ENCODE measurements at regions not wholly inside any gene's neighbourhood (a gene's known extent, or its start where the extent isn't known, plus 50 kb on each side); places are given as distances from the start of the nearest gene placed in this dataset.

- H3K9me3 Mint-ChIP-seq = peaks cover 0 to 6% (median 0%) of the 10 kb centered on the region in 3 donors
- CTCF ChIA-PET = no interaction called here
- H3K36me3 Mint-ChIP-seq = no peaks in the 10 kb centered on the region
- POLR2A ChIA-PET = no interaction called here
- H3K4me3 Mint-ChIP-seq = no peak overlapping the region
- WGBS (ENCODE audit: insufficient coverage) = no CpG with 5 or more reads among the region's 1 CpG
- Histone ChIP-seq H3K27ac (ENCODE audit: low read length) (no peak overlapping the region), H3K36me3 (ENCODE audit: control insufficient read depth in 2 of 2, extremely low read depth in 1 of 2, insufficient read depth in 1 of 2, low read length in 1 of 2) (no peaks in the 10 kb centered on the region), H3K4me1 (ENCODE audit: control insufficient read depth in 1 of 2, extremely low read depth in 1 of 2, insufficient read depth in 2 of 2, low read length in 2 of 2) (no peaks in the 10 kb centered on the region), H3K9me3 (no peaks in the 10 kb centered on the region), H3K4me3 (ENCODE audit: control insufficient read depth in 1 of 2, extremely low read depth in 1 of 2, low read length in 1 of 2) (no peak overlapping the region), H3K27me3 (replicated peaks in 1 of 2; ENCODE audit: control insufficient read depth in 2 of 2, extremely low read depth in 1 of 2, insufficient read depth in 2 of 2, low read length in 1 of 2) (no peaks in the 10 kb centered on the region)
- H3K4me1 Mint-ChIP-seq = no peaks in the 10 kb centered on the region
- no peak overlapping the region for H3K27ac Mint-ChIP-seq
- H3K27me3 Mint-ChIP-seq = peaks cover 0 to 4% of the 10 kb centered on the region in 2 donors
- no peak for ATAC-seq (replicated peaks in 1 of 4)
- DNase-seq = no peak
These were observed 186.7 kb upstream of the VEGFC start for GRCh38 chr4:176979416-176979815.

- Mint-ChIP-seq H3K4me1 (no peaks in the 10 kb centered on the region), H3K36me3 (no peaks in the 10 kb centered on the region), H3K27me3 (peaks cover 0 to 4% of the 10 kb centered on the region in 2 donors), H3K9me3 (peaks cover 0 to 6% (median 4%) of the 10 kb centered on the region in 3 donors), H3K27ac (no peak overlapping the region), H3K4me3 (no peak overlapping the region)
- Histone ChIP-seq H3K27me3 (replicated peaks in 1 of 2; ENCODE audit: control insufficient read depth in 2 of 2, extremely low read depth in 1 of 2, insufficient read depth in 2 of 2, low read length in 1 of 2) (no peaks in the 10 kb centered on the region), H3K4me1 (ENCODE audit: control insufficient read depth in 1 of 2, extremely low read depth in 1 of 2, insufficient read depth in 2 of 2, low read length in 2 of 2) (no peaks in the 10 kb centered on the region), H3K9me3 (no peaks in the 10 kb centered on the region), H3K4me3 (ENCODE audit: control insufficient read depth in 1 of 2, extremely low read depth in 1 of 2, low read length in 1 of 2) (no peak overlapping the region), H3K36me3 (ENCODE audit: control insufficient read depth in 2 of 2, extremely low read depth in 1 of 2, insufficient read depth in 1 of 2, low read length in 1 of 2) (no peaks in the 10 kb centered on the region), H3K27ac (ENCODE audit: low read length) (no peak overlapping the region)
- POLR2A ChIA-PET = no interaction called here
- CTCF ChIA-PET = no interaction called here
- ATAC-seq (replicated peaks in 1 of 4) (no peak), DNase-seq (no peak)
These were observed 188.4 kb upstream of the VEGFC start for GRCh38 chr4:176981074-176981473.

- H3K36me3 Mint-ChIP-seq = no peaks in the 10 kb centered on the region
- peaks cover 0 to 4% of the 10 kb centered on the region in 2 donors for H3K27me3 Mint-ChIP-seq
- POLR2A ChIA-PET = no interaction called here
- no peaks in the 10 kb centered on the region for H3K4me1 Mint-ChIP-seq
- H3K27me3 ChIP-seq (replicated peaks in 1 of 2; ENCODE audit: control insufficient read depth in 2 of 2, extremely low read depth in 1 of 2, insufficient read depth in 2 of 2, low read length in 1 of 2) = no peaks in the 10 kb centered on the region
- CTCF ChIA-PET = no interaction called here
- no peak overlapping the region for H3K27ac ChIP-seq (ENCODE audit: low read length)
- no peak overlapping the region for H3K27ac Mint-ChIP-seq
- no CpG with 5 or more reads among the region's 2 CpGs for WGBS (ENCODE audit: insufficient coverage)
- DNase-seq = no peak
- H3K4me3 Mint-ChIP-seq = no peak overlapping the region
- peaks cover 1 to 6% (median 4%) of the 10 kb centered on the region in 3 donors for H3K9me3 Mint-ChIP-seq
- H3K36me3 ChIP-seq (ENCODE audit: control insufficient read depth in 2 of 2, extremely low read depth in 1 of 2, insufficient read depth in 1 of 2, low read length in 1 of 2) = no peaks in the 10 kb centered on the region
- H3K4me1 ChIP-seq (ENCODE audit: control insufficient read depth in 1 of 2, extremely low read depth in 1 of 2, insufficient read depth in 2 of 2, low read length in 2 of 2) = no peaks in the 10 kb centered on the region
- no peak for ATAC-seq (replicated peaks in 1 of 4)
- H3K4me3 ChIP-seq (ENCODE audit: control insufficient read depth in 1 of 2, extremely low read depth in 1 of 2, low read length in 1 of 2) = no peak overlapping the region
- H3K9me3 ChIP-seq = no peaks in the 10 kb centered on the region
These were observed 188.8 kb upstream of the VEGFC start for GRCh38 chr4:176981551-176981950.

GRCh38 chr4:176988226-176988625 lies 195.5 kb upstream of the VEGFC start:
- Histone ChIP-seq H3K4me3 (ENCODE audit: control insufficient read depth in 1 of 2, extremely low read depth in 1 of 2, low read length in 1 of 2) (no peak overlapping the region), H3K4me1 (ENCODE audit: control insufficient read depth in 1 of 2, extremely low read depth in 1 of 2, insufficient read depth in 2 of 2, low read length in 2 of 2) (no peaks in the 10 kb centered on the region), H3K9me3 (no peaks in the 10 kb centered on the region), H3K27me3 (replicated peaks in 1 of 2; ENCODE audit: control insufficient read depth in 2 of 2, extremely low read depth in 1 of 2, insufficient read depth in 2 of 2, low read length in 1 of 2) (no peaks in the 10 kb centered on the region), H3K27ac (ENCODE audit: low read length) (no peak overlapping the region), H3K36me3 (ENCODE audit: control insufficient read depth in 2 of 2, extremely low read depth in 1 of 2, insufficient read depth in 1 of 2, low read length in 1 of 2) (no peaks in the 10 kb centered on the region)
- no peaks in the 10 kb centered on the region for H3K36me3 Mint-ChIP-seq
- ATAC-seq (replicated peaks in 1 of 4) = no peak
- no peak overlapping the region for H3K4me3 Mint-ChIP-seq
- H3K27me3 Mint-ChIP-seq = peaks cover 0 to 4% of the 10 kb centered on the region in 2 donors
- peaks cover 4 to 7% (median 4%) of the 10 kb centered on the region in 3 donors for H3K9me3 Mint-ChIP-seq
- no peak for DNase-seq
- no CpG with 5 or more reads among the region's 1 CpG for WGBS (ENCODE audit: insufficient coverage)
- POLR2A ChIA-PET = no interaction called here
- H3K27ac Mint-ChIP-seq = no peak overlapping the region
- CTCF ChIA-PET = no interaction called here
- no peaks in the 10 kb centered on the region for H3K4me1 Mint-ChIP-seq

- no peaks in the 10 kb centered on the region for H3K36me3 ChIP-seq (ENCODE audit: control insufficient read depth in 2 of 2, extremely low read depth in 1 of 2, insufficient read depth in 1 of 2, low read length in 1 of 2)
- POLR2A ChIA-PET = no interaction called here
These were observed 196.5 kb upstream of the VEGFC start for GRCh38 chr4:176989186-176989585.

GRCh38 chr4:176999935-177000543 lies 207.3 kb upstream of the VEGFC start:
- no peaks in the 10 kb centered on the region for H3K36me3 ChIP-seq (ENCODE audit: control insufficient read depth in 2 of 2, extremely low read depth in 1 of 2, insufficient read depth in 1 of 2, low read length in 1 of 2)
- H3K27me3 Mint-ChIP-seq = no peaks in the 10 kb centered on the region
- DNase-seq (no peak), ATAC-seq (replicated peaks in 1 of 4) (no peak)
- no peaks in the 10 kb centered on the region for H3K4me1 Mint-ChIP-seq
- H3K27me3 ChIP-seq (replicated peaks in 1 of 2; ENCODE audit: control insufficient read depth in 2 of 2, extremely low read depth in 1 of 2, insufficient read depth in 2 of 2, low read length in 1 of 2) = no peaks in the 10 kb centered on the region
- WGBS (ENCODE audit: insufficient coverage) = no CpG with 5 or more reads among the region's 2 CpGs
- no peaks in the 10 kb centered on the region for H3K9me3 Mint-ChIP-seq
- H3K9me3 ChIP-seq = no peaks in the 10 kb centered on the region
- no peak overlapping the region for H3K4me3 ChIP-seq (ENCODE audit: control insufficient read depth in 1 of 2, extremely low read depth in 1 of 2, low read length in 1 of 2)
- no peaks in the 10 kb centered on the region for H3K36me3 Mint-ChIP-seq
- H3K27ac ChIP-seq (ENCODE audit: low read length) = no peak overlapping the region
- POLR2A ChIA-PET = no interaction called here
- CTCF ChIA-PET = no interaction called here
- no peak overlapping the region for H3K27ac Mint-ChIP-seq
- H3K4me3 Mint-ChIP-seq = no peak overlapping the region
- H3K4me1 ChIP-seq (ENCODE audit: control insufficient read depth in 1 of 2, extremely low read depth in 1 of 2, insufficient read depth in 2 of 2, low read length in 2 of 2) = no peaks in the 10 kb centered on the region

More at GRCh38 chr4:176989186-176989585, 196.5 kb upstream of the VEGFC start:
- no CpG with 5 or more reads among the region's 1 CpG for WGBS (ENCODE audit: insufficient coverage)
- DNase-seq = no peak
- Mint-ChIP-seq H3K27me3 (no peaks in the 10 kb centered on the region), H3K27ac (no peak overlapping the region), H3K4me1 (no peaks in the 10 kb centered on the region), H3K4me3 (no peak overlapping the region), H3K9me3 (peaks cover 0 to 10% (median 4%) of the 10 kb centered on the region in 3 donors), H3K36me3 (no peaks in the 10 kb centered on the region)
- Histone ChIP-seq H3K27ac (ENCODE audit: low read length) (no peak overlapping the region), H3K27me3 (replicated peaks in 1 of 2; ENCODE audit: control insufficient read depth in 2 of 2, extremely low read depth in 1 of 2, insufficient read depth in 2 of 2, low read length in 1 of 2) (no peaks in the 10 kb centered on the region), H3K4me3 (ENCODE audit: control insufficient read depth in 1 of 2, extremely low read depth in 1 of 2, low read length in 1 of 2) (no peak overlapping the region), H3K4me1 (ENCODE audit: control insufficient read depth in 1 of 2, extremely low read depth in 1 of 2, insufficient read depth in 2 of 2, low read length in 2 of 2) (no peaks in the 10 kb centered on the region), H3K9me3 (no peaks in the 10 kb centered on the region)
- CTCF ChIA-PET = no interaction called here
- no peak for ATAC-seq (replicated peaks in 1 of 4)
